Amniotic epithelial cell (primary cell): ENCODE measurements at regions not wholly inside any gene's neighbourhood (a gene's known extent, or its start where the extent isn't known, plus 50 kb on each side); places are given as distances from the start of the nearest gene placed in this dataset.

Source experiments
- DNase-seq: peaks from one replicate; pipeline ENCODE4 v3.0.0-alpha.2; 2010; ENCODE audit warnings: low read depth

- no peak for DNase-seq
These were observed 136.2 kb downstream of the TEX29 start for GRCh38 chr13:111456452-111457230.

DNA sequence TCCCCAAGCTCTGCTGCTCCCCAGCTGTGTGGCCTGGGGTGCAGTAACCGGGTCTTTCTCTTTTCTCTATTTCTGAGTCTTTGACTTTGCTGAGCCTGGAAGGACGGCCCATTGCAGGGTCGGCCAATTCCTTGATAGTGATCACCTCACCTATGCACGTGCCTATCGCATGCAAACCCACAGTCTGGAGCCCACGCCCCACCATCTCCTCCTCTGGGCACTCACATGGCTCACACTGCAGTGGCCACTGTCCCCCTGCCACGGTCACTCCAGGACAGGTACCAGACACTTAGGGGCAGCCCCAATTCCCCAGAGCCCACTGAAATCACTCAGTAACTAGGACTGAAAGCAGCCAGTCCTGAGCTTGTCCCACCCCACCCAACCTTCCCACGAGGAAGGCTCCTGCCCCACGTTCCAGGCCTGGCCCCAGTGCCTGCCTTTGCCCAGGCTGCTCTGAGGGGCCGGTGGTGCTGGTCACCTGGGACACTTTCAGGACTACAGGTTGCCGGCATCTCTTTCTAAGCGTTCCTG is 137.6 kb downstream of the TEX29 start:
- DNase-seq: no peak

DNA sequence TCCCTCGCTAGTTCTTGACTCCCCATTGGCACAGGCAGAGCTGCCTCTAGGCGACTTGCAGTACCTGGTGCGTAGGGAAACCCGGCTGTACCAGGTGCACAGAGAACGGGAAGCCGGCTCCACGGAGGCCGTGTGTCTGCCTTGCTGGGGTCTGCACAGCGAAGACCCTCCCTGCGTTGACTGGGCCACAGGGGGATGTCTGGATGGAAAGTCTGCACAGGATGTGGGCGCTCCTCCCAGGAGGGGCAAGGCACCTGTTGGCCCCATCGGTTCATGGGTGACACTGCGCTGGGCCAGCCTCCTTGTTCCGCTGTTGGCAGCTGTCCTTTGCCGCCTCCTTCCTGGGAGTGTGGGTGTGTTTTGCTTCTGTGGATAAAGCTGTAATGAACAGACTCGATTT is 138.3 kb downstream of the TEX29 start:
- DNase-seq: no peak

DNA sequence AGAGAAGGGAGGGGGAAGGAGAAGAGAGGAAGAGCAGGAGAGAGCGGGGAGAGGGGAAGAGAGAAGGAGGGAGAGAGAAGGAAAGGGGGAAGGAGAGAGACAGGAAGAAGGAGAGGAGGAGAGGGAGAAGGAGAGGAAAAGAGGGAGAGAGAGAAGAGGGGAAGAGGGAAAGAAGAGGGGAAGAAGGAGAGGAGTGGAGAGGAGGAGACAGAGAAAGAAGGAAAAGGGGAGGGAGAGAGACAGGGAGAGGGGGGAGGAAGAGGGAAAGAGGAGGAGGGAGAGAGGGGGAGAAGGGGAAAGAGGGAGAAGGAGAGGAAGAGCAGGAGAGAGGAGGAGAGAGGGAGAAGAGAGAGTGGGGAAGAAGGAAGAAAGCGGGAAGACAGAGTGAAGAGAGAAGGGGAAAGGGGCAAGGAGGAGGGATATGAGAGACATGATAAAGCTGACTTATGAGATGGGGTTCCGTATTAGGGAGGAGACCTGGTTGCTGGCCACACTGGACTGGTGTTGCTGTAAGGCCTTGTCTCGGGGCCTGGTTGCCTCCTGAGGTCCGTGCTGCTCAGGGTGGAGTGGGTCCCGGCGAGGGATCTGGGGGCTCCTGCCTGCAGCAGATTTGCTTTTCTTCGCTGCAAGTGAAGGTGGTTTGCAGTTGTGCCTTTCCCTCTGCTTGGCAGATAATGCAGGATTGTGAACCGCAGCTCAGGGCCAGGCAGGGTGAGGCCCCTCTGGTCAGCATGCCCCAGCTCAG is 139.5 kb downstream of the TEX29 start:
- no peak for DNase-seq

- peak; percentile 36 for DNase-seq
These were observed 140.4 kb downstream of the TEX29 start for GRCh38 chr13:111460548-111461444.

GRCh38 chr13:111461445-111462149 is 141.2 kb downstream of the TEX29 start:
- DNase-seq: no peak

DNA sequence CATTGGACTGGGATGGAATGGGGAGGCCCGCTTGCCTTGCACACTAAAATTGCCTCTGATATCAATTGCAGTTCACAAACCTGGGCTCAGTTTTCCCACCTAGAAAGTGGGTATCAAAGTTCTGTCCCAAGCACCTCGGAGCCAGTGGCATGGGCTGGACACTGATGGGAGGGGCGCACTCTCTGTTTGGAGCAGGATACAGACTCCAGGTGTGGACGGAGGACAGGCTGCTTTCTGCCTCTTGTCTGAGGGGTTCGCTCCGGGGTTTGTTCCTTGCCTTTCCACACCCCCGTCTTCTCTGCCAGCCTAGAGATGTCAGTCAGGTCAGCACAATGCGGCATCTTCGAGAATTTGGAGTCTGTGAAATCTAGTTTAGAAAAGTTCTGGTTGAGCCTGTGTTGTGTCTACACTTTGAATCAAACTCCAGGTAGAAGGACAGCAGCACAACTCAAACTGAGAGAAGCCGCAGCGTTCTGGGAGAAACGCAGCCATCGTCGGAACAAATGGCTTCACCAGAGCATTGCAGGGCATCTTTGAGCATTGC is 141.9 kb downstream of the TEX29 start:
- DNase-seq: no peak

GRCh38 chr13:111462944-111463343 is 142.5 kb downstream of the TEX29 start:
- no peak for DNase-seq

DNA sequence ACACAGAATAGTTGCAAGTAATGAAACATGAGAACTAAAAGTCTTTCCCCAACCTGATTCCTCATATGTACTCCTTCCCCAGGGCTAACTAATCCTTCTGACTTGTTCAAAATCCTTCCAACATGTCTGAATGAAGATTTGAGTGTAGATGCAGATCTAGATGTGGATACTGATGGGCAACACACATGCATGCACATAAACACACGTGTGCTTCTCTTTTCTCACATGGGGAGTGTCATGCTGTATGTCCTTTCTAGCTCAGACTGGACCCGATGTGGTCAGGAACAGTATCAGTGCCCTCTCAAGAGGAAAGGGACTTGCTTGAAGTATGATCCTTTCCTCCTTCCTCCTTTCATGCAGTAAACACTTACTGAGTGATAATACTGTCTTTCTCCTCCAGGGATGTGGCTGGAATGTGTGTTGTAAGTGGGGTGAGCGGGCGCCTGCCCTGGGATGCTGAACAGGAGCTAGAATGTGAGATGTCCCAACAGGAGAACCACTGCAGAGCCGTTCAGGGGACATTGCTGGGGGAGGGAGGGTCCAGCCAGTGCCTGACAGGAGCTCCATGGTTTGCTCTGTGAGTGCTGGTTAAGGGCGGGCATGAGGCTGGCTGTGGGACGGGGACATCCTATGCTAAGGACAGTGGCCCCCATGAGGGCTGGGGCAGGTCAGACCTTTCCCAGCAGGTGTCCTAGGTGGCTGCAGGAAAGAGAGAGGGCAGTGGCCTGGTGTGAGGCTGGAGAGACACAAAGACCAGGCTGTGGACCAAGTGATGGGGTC is 146.9 kb downstream of the TEX29 start:
- DNase-seq: no peak

- no peak for DNase-seq
These were observed 147.9 kb downstream of the TEX29 start for GRCh38 chr13:111468037-111468959.

DNA sequence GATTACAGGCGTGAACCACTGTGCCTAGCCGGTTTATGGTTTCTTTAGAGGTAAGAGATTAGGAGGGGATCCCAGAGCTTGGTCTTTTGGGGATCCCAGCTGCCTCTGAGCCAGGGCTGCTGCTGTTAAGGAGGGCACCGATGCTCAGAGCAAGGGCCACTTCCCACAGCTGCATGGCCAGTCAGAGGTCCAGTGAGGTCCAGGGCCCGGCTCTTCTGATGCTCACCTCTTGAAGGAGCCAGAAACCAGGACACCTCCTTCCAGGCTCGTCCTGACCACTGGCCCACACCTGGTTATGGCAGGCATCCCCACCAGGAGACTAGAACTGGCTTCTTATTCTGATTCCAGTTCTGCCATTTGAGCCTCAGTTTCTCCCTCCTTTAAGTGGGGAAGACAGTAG is 149.0 kb downstream of the TEX29 start:
- DNase-seq: no peak

DNA sequence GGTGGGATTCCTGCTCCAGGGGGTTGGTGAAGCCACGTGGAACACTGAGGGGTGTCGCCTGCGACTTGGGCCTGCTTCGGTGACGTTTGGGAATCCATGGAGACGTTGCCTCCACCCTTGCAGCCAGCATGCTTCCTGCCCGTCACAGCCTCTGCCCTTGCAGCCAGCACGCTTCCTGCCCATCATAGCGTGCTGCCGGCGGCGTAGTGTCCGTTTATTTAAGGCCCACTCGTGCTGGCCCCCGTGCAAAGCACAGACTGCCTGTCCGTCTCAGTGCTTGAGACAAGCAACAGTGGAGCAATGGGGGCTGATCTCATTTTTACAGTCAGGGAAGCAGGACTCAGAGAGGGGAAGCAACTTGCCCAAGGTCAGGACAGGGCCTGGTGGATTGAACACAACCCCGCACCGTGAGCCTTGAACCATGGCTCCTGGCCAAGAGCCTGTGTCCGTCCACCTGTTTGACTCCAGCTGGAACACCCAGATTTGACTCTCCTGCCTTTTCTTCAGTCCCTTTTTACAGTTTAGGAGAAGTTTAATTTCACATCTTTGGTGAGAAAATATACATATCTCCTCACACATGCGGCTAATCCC is 149.6 kb downstream of the TEX29 start:
- DNase-seq: no peak

DNA sequence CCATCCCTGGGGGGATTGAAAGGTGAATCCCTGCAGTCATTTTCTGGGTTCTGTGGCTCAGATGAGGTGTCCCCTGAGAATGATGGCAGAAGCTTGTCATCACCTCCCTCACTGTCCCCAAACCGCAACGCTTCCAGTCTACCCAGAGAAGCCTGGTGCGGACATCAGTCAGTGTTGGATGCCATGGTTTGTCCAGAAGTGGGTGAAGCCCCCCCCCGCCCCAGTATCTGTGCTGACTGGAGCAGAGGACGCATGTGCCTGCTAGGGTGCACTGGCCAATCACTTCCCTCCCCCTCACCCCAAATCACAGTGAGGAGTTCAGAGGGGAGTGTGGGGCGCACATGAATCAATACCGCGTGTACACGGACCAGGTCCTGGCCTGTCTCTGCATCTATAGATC is 150.5 kb downstream of the TEX29 start:
- no peak for DNase-seq

DNA sequence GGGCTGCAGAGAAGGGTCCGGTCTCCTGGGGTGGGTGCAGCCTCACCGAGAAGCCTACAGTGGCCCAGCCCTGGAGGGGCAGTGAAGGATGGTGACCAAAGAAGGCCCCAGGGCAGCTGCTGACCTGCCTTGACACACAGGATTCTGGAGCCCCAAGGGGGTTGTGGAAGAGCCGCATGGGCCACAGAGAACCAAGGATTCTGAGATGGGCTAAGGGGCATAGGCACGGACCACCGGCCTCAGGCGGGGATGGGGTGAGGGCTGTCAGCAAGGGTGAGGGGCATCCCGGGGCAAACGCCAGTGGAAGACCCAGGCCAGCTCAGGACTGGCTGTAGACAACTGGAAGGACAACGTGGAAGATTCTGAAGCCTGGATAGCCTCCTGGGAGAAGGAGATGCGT is 151.6 kb downstream of the TEX29 start:
- no peak for DNase-seq

GRCh38 chr13:111472559-111473460 is 152.4 kb downstream of the TEX29 start:
- no peak for DNase-seq

DNA sequence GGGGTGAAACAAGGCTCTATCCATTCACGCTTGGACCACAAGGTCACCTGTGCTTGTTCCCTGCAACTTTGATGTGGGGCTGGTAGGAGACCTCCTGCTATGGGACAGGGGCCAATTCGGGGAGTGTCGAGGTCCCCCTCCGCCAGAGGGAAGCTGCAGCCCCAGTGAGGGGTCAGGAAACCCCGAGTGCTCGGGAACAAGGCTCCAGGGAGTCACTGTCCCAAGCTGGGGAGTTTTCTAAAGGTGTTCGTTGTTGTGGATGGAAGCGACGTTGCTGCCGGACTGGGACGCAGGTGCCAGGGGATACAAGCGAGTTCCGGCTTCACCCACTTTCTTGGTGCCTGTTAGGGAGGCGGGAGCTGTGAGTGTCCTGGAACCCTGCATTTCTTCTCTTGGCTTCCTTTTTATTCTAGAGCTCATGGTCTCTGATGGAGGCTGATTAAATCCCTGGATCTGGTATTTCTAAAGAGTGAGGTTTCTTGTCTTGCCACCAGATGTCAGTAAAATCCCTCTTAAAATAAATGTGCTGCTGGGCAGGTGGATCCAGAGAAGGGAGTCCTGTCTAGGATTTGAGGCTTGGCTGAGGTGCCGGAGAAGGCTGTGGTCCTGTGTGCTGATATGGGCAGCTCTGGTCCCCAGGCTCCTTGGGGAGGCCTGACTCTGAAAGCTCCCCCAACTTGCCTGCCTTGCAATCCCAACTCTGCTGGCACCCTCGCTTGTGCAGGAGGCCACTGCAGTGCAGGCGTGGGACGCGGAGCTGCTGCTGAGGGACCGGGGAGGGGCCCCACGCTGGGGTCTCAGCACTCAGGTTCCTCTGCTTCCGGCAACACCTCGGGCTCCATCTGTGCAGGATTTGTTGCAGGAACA is 153.9 kb downstream of the TEX29 start:
- DNase-seq: peak; percentile 20

DNA sequence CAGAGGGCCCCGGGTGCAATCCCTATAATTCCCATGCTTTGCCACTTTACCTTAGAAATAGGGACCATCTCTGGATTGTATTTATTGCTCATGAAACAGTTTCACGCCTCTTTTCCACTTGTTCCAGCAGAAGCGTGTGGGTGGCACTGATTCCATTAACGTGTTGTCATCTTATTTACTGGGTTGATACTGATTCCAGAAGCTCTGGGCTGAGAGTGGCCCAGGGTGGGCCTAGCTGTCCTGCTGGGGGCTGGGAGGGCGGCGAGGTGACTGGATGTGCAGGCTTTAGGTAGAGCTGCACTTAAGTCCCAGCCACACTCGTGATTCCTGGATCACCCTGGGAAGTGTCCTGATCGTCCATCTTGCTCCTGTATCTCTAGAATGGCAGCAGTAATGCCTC is 155.0 kb downstream of the TEX29 start:
- no peak for DNase-seq
